ENCODE measurements at regions not wholly inside any gene's neighbourhood (a gene's known extent, or its start where the extent isn't known, plus 50 kb on each side); places are given as distances from the start of the nearest gene placed in this dataset.
"Not testable (repeated sequence)": the region's sequence is repeated elsewhere in the genome, so short reads cannot be mapped to it uniquely, and the experiment has no call there.

DNA sequence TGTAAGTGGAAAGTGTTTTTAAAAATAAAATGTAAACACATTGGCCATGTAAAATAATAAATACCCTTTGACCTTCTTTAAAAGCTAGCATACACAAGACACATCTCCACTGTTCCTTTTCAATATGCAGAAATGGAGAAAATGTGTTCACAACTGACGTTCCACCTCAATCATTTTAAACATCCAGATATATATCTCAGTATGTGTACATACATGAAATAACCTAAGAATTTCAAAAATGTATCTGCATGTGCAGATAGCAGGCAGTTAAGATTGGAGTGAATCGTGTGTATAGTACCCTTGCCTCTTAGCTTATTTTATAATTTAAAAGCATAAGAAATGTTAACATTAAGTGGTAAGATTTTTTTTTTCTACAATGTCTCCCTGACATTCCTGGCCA, 406.2 kb upstream of the FLRT2 start:
- DNase-seq (ENCODE audit: low read depth in 1 of 2, low spot score in 1 of 2), result no peak

DNA sequence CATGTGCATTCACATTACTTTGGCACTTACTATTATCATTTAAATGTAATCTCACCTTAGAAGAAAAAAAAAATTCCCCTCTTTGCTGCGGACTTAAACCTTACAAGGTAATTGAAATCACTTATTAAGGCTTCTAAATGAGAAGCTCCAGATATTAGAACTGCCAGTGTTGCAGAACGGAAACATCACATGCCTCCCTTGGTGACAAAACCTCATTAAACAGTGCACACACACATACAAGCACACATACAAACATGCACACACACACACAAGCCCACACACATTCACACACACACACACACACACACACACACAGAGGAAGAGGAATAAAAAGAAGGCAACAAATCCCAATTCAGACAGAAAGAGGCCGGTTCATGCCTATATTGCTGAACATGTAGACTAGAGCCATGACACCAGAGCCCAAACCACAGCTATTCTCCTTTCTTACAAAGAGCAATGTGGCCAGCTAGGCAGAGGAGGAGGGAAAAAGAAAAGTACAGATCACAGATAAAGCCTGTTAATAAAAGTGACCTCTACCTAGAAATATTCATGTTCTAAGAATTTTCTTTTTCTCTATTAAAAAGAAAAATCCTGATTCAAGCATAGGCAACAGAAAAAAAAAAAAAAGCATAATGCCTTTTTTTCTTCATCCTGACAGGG, 405.2 kb upstream of the FLRT2 start:
- DNase-seq (ENCODE audit: low read depth in 1 of 2, low spot score in 1 of 2), result no peak

DNA sequence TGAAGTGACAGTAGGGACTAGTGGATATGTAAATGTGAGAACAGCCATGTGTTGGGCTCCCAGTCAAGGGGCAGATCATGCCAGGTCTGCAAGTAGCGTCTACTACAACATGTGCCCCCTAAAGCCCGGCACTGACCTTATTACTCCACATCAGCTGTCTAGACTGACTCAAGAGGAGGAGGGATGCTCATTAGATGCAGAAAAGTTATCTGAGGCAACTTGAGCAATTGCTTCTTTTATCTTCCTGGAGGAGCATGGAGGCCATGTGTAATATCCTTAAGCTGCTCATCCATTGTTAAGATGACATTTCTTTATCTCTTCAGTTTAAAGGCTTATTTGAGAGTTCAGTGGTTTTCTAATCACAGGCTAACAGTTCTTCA, 404.7 kb upstream of the FLRT2 start:
- no peak for DNase-seq (ENCODE audit: low read depth in 1 of 2, low spot score in 1 of 2)

DNA sequence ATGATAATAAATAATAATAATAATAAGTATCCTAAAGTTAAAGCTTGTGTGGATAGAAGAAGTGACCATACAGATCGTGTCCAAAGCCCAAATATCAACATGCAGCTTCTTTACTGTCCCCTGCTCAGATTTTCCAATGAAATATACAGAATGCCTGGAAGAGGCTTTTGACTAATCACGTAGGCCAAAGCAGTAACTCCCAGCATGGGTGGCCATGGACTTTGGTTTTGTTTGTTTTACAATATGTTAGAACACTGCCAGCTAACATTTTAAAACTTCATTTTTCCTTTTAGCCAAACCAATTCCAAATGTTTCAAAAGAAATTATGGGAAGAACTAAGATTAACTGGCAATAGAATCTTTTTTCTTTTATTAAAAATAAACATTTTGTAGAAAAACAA, 400.0 kb upstream of the FLRT2 start:
- no peak for DNase-seq (ENCODE audit: low read depth in 1 of 2, low spot score in 1 of 2)

DNA sequence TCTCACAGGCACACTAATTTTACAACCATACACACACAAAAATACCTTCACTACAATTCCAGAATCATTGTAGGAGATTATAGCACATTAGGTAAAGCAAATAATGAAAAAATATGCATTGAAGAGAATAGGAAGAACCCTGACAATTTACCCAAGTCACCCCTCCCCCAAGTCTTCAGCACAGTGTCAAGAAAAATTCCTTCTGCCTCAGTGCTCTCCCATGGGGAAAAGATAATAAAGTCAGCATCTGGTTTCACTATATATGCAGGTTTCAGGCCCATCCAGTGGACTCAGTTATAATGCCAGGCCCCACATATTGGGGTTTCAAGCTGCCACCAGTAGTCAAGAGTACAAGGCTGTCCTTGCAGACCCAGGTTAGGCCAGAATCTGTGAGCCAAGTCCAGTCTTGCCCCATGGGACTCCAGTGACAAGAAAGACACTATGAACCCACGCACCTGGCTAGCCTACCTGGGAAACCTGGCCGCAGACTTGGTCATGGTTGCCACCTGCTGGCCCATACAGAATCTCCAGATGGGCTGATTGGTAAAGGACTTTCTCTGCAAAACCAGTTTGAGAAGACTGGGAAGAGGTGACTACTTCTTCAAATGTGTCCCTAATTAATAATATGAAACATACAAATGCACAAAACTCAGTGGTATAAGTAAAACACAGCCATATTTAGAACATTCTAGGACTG, 398.6 kb upstream of the FLRT2 start:
- DNase-seq (ENCODE audit: low read depth in 1 of 2, low spot score in 1 of 2), result no peak

DNA sequence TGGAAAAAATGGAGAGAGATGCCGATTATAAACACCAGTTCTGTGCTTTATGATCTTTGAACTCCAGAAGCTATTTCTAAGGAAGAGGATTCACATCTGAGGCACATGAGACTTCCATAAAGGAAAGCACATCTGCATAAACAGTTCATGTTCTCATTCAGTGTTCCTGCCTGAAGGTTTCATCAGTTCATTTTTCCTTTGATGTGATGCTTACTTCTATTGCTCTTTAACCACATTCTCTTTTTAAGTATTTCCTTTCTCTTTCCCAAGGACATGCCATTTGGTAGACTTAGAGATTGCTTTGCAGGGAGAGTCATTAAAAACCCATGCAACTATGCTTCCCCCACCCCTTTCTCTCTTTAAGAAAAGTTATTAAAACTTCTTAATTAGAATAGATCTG, 387.0 kb upstream of the FLRT2 start:
- no peak for DNase-seq (ENCODE audit: low read depth in 1 of 2, low spot score in 1 of 2)

DNA sequence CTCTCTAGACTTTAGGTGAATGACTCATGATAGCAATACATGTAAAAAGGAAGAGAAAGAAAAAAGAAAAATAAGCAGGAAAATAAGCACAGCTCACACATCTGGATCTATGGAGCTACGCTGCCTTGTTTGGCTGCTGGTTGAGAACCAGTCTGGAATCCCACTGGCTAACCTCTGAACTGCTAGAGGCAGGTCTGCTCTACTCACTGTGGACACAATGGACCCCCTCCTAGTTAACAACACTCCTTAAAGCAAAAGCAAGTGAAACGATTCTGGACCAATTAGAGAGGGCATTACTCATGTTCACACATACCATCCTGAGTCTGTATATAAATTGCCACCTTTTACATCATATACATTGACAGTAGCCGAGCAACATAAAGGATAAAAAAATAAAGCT, 383.2 kb upstream of the FLRT2 start:
- DNase-seq (ENCODE audit: low read depth in 1 of 2, low spot score in 1 of 2), result no peak

DNA sequence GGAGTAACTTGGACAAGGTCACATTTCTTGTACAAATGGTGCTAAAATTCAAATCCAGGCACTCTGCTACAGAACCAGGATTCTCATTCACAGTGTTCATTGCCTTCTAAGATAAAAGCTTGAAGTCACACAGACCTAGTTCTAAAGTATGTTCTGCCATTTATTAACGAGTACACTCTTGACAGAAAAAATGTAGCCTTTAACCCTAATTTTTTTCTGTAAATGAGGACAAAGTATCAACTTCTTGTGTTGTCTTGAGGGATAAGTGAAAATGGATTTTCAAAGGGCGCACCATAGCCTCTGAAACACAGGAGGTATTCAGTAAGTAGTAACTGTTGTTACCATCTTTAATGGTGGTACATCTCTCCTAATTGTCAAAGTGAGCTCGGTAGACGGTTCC, 379.8 kb upstream of the FLRT2 start:
- DNase-seq (ENCODE audit: low read depth in 1 of 2, low spot score in 1 of 2), result no peak

DNA sequence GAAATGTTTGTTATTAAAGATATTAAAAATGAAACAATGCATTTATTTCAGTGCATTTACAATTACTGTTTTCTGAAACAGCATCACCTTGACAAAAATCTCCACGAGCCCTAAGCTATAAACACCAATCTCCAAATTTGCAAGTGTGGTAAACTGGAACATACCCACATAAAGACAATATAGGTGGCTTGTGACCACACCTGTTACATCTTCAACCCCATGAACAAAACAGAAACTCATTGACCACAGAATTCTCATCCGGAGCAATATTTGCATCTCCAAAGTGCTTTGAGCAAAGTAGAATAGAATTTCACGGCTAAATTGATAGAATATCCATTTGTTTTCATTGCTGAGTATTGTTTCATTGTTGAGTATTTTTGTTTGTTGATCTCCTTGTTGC, 375.2 kb upstream of the FLRT2 start:
- no peak for DNase-seq (ENCODE audit: low read depth in 1 of 2, low spot score in 1 of 2)

DNA sequence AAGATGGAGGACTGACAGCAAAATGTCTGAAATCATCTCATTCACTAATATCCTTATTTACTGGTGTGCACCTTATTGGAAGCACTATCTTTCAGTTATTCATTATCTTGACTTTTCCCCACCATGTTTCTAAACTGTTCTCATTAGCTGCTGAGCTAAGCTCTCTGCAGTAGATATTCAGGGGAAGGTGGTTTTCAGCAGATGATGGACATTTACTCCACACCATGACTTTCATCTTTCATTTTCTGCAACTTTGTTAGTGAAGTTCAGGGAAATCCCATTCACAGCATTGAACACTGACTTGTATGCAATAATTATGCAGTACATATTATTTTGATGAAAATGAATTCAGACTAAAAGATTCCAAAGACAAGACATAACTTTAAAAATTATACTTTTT, 373.6 kb upstream of the FLRT2 start:
- DNase-seq (ENCODE audit: low read depth in 1 of 2, low spot score in 1 of 2), result no peak

DNA sequence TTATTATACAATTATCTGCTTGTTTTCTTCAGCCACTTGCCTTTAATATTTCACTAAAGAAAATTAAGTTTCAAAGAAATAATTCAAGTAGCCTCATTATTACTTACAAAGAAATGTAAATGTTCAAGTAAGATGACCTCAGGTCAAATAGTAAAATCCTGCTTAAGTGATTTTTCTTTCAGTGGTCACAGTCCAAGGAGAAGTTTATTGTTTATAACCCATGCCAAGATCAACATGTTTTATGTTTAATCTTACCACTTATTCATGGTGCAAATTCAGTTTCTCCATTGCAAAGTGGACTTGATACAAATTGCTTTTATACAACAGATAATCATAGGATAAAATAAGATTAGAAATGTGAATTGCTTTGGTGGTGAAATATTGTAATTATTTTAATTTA, 370.2 kb upstream of the FLRT2 start:
- DNase-seq (ENCODE audit: low read depth in 1 of 2, low spot score in 1 of 2), result no peak

DNA sequence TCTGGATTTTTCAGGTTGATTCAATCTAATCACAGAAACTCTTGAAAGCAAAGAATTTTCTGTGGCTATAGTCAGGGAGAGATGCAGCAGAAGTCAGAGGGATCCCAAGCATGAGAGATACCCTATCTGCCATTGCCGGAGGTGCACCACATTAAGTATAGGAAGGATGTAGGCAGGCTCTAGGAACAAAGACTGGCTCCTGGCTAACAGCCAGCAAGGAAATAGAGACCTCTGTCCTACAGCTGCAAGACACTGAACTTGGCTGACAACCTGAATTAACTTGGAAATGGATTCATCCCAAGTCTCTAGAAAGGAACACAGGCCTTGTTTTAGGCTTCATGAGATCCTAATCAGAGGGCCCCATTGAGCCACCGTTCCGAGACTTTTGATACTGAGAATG, 364.9 kb upstream of the FLRT2 start:
- DNase-seq (ENCODE audit: low read depth in 1 of 2, low spot score in 1 of 2), result no peak

DNA sequence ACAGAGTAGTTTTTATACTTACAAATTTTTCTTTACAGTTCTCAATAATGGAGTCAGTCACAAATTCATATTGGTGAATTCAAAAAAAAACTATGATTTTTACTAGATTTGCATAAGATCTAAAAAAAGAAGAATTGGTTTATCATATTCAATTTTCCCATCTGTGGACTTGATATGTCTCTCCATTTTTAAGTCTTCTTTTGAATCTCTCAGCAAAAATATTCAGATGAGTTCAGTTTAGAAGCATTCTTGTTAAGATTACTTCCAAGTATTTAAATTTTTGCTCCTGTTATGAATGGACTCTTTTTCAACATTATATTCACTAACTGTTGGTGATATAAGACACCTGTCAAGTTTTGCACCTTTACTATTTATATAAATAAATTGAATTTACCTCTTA, 360.6 kb upstream of the FLRT2 start:
- no peak for DNase-seq (ENCODE audit: low read depth in 1 of 2, low spot score in 1 of 2)

DNA sequence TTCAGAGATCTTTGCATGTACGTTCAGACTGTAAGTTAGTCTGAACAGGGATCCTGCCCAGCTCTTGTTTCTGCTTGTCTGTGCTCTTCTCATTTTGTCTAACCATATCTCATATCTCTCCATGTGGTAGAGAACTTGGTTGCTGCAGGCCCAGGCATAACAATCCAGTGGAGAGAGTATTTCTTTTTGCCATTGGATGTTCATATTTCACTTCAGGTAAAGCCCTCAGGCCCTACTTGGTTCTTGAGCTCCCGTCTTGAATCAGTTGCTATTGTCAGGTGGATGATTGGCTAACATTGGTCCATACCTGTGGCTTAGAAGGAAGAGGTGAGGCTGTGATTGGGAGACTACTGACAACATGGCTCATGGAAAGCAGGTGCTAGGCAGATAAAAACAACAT, 357.7 kb upstream of the FLRT2 start:
- DNase-seq (ENCODE audit: low read depth in 1 of 2, low spot score in 1 of 2), result no peak

DNA sequence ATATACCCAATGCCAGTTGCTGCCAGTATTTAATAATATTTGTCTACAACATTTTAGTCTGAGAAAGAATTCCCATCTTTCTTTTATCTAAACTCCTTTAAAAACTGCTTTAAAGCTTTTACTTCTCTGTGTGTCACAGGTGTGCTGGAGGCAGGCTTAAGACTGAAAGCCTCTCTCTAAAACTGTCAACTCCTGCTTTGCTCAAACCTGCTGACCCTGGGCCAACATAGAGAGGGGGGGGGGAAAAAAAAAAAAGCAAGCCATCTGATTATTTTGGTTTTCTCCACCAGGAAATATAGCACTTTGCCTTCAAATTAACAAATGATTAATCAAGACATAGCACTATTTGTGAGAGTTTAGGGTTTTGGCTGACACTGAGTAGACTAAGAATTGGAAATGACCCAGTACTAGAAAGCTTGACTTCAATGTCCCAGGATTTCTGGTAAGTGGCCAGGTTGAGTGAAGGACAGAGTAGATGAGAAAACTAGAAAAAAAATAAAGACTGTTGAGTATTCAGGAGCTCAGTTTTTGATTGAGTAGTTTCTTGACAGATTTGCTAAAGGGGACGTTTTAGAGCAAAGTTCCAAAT, 357.0 kb upstream of the FLRT2 start:
- DNase-seq (ENCODE audit: low read depth in 1 of 2, low spot score in 1 of 2), result no peak

DNA sequence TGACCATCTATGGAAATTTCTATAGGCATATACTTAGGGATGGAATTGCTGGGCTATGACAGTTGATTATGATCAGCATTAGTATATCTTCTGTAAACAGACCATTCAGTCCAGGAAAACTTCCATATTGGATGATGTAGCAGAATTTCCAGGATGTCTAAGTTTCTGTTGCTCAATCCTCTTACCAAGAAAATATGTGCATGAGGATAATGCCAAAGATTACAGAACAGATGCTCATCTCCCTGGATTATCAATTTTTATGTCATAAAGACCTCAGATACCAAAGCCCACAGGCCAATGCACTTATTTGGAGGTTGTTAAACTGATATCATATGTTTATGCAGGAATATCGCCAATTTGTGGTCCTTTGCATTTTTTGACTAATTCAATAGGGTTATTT, 354.4 kb upstream of the FLRT2 start:
- no peak for DNase-seq (ENCODE audit: low read depth in 1 of 2, low spot score in 1 of 2)

DNA sequence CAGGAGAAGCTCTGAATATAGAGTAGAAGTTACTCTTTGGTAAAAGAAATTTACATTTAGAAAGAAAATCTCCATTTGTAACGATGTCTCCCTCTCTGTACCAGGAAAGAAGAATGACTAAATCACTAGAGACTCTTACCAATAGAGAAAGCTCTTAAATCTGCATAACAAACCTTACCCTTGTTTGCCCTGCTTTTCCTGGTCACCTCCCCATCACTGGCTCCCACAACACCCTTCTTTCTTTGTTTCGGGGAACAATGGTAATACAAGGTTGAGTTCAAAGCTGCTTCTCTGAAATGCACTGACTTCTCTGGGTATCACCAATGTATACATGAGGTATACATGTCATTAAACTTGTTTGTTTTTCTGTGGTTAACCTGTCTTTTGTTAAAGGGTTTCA, 351.1 kb upstream of the FLRT2 start:
- DNase-seq (ENCODE audit: low read depth in 1 of 2, low spot score in 1 of 2), result no peak

DNA sequence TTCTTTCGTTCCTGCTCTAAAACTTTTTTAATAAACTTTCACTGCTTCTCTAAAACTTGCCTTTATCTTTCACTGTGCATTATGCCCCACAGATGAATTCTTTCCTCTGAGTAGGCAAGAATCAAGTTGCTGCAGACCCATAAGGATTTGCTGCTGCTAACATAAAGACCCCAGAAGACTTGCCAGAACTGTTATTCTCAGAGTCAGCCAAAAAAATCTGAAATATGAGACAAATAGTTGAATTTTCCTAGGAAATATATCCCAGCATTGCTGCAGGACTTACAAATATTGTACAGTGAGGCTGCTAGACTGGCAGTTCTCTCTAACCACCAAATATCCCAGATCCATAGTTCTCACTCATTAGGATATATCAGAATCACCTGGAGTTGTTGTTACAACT, 349.1 kb upstream of the FLRT2 start:
- no peak for DNase-seq (ENCODE audit: low read depth in 1 of 2, low spot score in 1 of 2)

DNA sequence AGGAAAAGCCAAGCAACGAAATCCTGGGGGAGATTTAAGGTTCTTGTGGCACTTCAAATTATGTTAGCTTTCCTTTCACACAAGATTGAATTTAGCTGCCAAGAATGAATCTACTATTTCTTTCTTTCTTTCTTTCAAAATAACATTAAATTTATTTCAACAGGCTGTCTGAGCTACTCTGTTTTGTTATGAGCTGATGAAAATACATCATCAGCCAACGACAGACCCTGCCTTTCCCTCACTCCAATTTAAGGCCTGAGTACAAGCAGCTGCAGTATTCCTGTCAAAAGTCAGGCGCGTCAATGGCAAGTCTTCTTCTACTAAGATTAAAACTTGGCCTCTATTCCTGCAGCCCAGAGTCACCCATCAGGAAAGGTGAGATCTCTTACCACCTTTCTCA, 347.7 kb upstream of the FLRT2 start:
- DNase-seq (ENCODE audit: low read depth in 1 of 2, low spot score in 1 of 2), result no peak

DNA sequence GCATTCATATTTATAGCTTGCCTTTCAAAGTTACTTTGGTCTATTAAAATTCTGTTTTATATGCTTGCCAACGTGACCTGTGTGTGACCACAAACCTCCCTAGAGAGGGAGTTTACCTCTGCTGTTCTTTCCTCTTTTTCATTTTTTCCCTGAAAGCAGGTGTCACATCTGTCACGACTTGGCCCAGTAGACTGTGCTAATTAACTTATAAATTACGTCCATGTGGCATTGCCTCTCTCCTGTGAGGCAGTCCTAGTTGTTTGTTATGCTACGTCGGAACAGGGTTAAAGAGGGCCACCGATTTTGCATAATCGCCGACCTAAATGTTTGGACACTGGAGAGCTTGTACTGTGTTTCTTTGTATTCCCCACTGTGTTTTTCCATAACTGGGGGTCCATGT, 343.9 kb upstream of the FLRT2 start:
- no peak for DNase-seq (ENCODE audit: low read depth in 1 of 2, low spot score in 1 of 2)

DNA sequence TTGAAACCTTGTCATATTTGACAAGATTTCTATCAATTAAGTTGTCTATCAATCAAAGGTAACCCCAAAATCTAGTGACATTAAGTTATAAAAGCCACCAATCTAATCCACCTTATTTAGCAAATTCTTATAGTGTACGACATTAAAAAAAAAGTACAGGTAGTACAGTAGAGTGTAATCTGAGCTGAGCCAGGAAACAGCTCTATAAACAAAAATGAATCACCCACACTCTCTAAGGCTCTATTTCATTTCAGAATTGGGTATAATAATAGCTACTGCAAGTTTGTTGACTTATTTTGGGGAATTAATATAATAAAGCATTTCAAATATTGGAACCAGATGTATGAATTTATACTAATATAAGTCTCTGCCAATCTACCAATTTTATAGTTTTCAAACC, 342.4 kb upstream of the FLRT2 start:
- no peak for DNase-seq (ENCODE audit: low read depth in 1 of 2, low spot score in 1 of 2)

DNA sequence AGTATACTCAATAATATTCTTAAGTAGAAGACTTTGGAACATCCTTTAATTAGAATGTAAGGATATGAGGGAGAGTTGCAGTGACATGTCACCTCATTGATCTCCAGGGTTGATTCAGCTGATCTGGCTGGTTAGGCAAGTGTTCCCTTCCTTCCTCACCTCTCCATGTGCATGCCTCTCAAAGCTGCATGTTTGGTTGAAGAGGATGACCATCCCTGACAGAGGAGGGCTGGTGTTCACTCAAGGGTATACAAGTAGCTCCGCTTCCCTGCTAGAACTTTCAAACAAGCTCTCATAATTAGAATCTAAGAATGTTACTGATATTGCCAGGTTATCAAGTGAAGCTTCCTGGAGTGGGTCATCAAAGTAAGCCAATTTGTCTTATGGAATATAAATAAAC, 341.1 kb upstream of the FLRT2 start:
- no peak for DNase-seq (ENCODE audit: low read depth in 1 of 2, low spot score in 1 of 2)

DNA sequence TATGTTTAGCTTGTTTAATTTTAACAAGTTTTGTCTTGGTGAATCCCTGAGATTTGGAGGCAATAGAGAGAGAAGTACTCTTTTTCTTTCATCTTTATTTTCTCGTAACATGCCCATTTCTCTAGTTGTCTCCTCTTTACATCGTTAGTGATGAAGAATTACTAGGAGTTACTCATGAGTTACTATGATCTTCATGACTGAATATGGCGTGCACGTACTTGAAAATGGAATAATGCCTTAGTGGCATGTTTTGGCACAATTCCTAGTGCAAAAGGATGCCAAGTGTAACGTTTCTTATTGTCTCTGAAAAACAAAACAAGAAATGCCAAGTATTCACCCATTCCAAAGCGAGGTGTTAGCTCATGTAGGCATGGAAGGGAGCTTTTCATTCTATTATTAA, 340.7 kb upstream of the FLRT2 start:
- DNase-seq (ENCODE audit: low read depth in 1 of 2, low spot score in 1 of 2), result not testable (repeated sequence)

All from activated CD4-positive, alpha-beta T cell treated with anti-CD3 and anti-CD28 coated beads, Interleukin-2, amount 50 U/mL, for 24 hours (primary cell).